Calu3 (cell line): ENCODE measurements at regions not wholly inside any gene's neighbourhood (a gene's known extent, or its start where the extent isn't known, plus 50 kb on each side); places are given as distances from the start of the nearest gene placed in this dataset.
A peak's percentile ranks its signal among the peaks of the same experiment; 100 is the strongest.

Source experiments
- BruUV-seq: library from RNA; stranded (reverse); fragments of 400-500 nt; replicated peaks from 2 replicates; lab custom pipeline; 2021; lab: Mats Ljungman, UMichigan
- CTCF ChIA-PET: fragments of 300-600 bp; sonication (Branson Sonifier 250); formaldehyde crosslinking; loops from one replicate; lab custom pipeline; 2022; ENCODE audit warnings: antibody characterized with exemption; lab: Charles Lee
- DNase-seq: peaks from one replicate; pipeline ENCODE4 v3.0.0; 2022
- H3K27ac Mint-ChIP-seq: one replicate; pipeline ENCODE4 v1.8.0; 2022; ENCODE audit warnings: mixed read lengths; ENCODE audit not compliant: unreplicated experiment
- H3K27me3 Mint-ChIP-seq: one replicate; pipeline ENCODE4 v1.8.0; 2022; ENCODE audit warnings: mixed read lengths; ENCODE audit not compliant: unreplicated experiment
- H3K36me3 Mint-ChIP-seq: one replicate; pipeline ENCODE4 v1.8.0; 2022; ENCODE audit warnings: mild to moderate bottlenecking, moderate library complexity, mixed read lengths; ENCODE audit not compliant: insufficient read depth, unreplicated experiment
- H3K4me1 Mint-ChIP-seq: one replicate; pipeline ENCODE4 v1.8.0; 2022; ENCODE audit warnings: mild to moderate bottlenecking, low read depth, mixed read lengths; ENCODE audit not compliant: unreplicated experiment
- H3K4me3 Mint-ChIP-seq: one replicate; pipeline ENCODE4 v1.8.0; 2022; ENCODE audit warnings: mild to moderate bottlenecking, low read depth, moderate library complexity, mixed read lengths; ENCODE audit not compliant: unreplicated experiment
- H3K9me3 Mint-ChIP-seq: one replicate; pipeline ENCODE4 v1.8.0; 2022; ENCODE audit warnings: low read depth, mixed read lengths; ENCODE audit not compliant: unreplicated experiment
- CTCF ChIP-seq: fragments of 200-600 bp; IDR thresholded peaks from one replicate; pipeline ENCODE4 v1.8.0; 2022; ENCODE audit warnings: antibody characterized with exemption; ENCODE audit not compliant: unreplicated experiment
- intact Hi-C: fragments of 100-400 bp; cut with micrococcal nuclease; formaldehyde crosslinking; loops from one replicate; pipeline ENCODE4 v1.10.0; 2022; ENCODE audit not compliant: unreplicated experiment

GRCh38 chr11:91810871-91811270 is 413.7 kb upstream of the FAT3 start:
- no peaks in the 10 kb centered on the region for H3K36me3 Mint-ChIP-seq
- H3K4me1 Mint-ChIP-seq, result no peaks in the 10 kb centered on the region
- no peaks in the 10 kb centered on the region for H3K9me3 Mint-ChIP-seq
- no peak overlapping the region for H3K4me3 Mint-ChIP-seq
- no peaks in the 10 kb centered on the region for H3K27me3 Mint-ChIP-seq
- intact Hi-C loops, result no loop called here
- BruUV-seq, result no TSS peak
- CTCF ChIA-PET, result no interaction called here
- no peak for TF ChIP-seq CTCF
- no peak overlapping the region for H3K27ac Mint-ChIP-seq
- no peak for DNase-seq

GRCh38 chr11:91805293-91805692 is 419.3 kb upstream of the FAT3 start:
- Mint-ChIP-seq H3K27me3 (no peaks in the 10 kb centered on the region), H3K27ac (no peak overlapping the region), H3K36me3 (no peaks in the 10 kb centered on the region), H3K4me3 (no peak overlapping the region), H3K9me3 (no peaks in the 10 kb centered on the region), H3K4me1 (peaks cover 19% of the 10 kb centered on the region)
- no TSS peak for BruUV-seq
- CTCF ChIA-PET, result no interaction called here
- DNase-seq, result no peak
- intact Hi-C loops, result no loop called here
- TF ChIP-seq CTCF, result no peak

GRCh38 chr11:91804042-91804441 is 420.6 kb upstream of the FAT3 start:
- intact Hi-C loops, result no loop called here
- BruUV-seq, result no TSS peak
- no peaks in the 10 kb centered on the region for H3K36me3 Mint-ChIP-seq
- TF ChIP-seq CTCF, result no peak
- no peaks in the 10 kb centered on the region for H3K9me3 Mint-ChIP-seq
- DNase-seq, result no peak
- no peaks in the 10 kb centered on the region for H3K27me3 Mint-ChIP-seq
- CTCF ChIA-PET, result no interaction called here
- H3K27ac Mint-ChIP-seq, result no peak overlapping the region
- no peak overlapping the region for H3K4me3 Mint-ChIP-seq
- peaks cover 19% of the 10 kb centered on the region for H3K4me1 Mint-ChIP-seq

- no TSS peak for BruUV-seq
- no peak for TF ChIP-seq CTCF
- H3K27ac Mint-ChIP-seq, result peak overlapping the region; percentile 81
- CTCF ChIA-PET, result no interaction called here
- intact Hi-C loops, result no loop called here
- H3K4me1 Mint-ChIP-seq, result peaks cover 19% of the 10 kb centered on the region
- no peaks in the 10 kb centered on the region for H3K27me3 Mint-ChIP-seq
- no peaks in the 10 kb centered on the region for H3K36me3 Mint-ChIP-seq
- H3K9me3 Mint-ChIP-seq, result no peaks in the 10 kb centered on the region
- DNase-seq, result no peak
- H3K4me3 Mint-ChIP-seq, result no peak overlapping the region
Measured at GRCh38 chr11:91802475-91802874, 422.1 kb upstream of the FAT3 start.
